HL-60 (cell line): ENCODE measurements at regions not wholly inside any gene's neighbourhood (a gene's known extent, or its start where the extent isn't known, plus 50 kb on each side); places are given as distances from the start of the nearest gene placed in this dataset.

Source experiments
- DNase-seq, 2 experiments: peaks; one replicate each; pipeline ENCODE4 v3.0.0-alpha.2; 2010 to 2020; ENCODE audit warnings: low read depth in 1 of 2, low spot score in 1 of 2
- H3K27ac ChIP-seq: fragments of 250-450 bp; sonication (Bioruptor Pico); replicated peaks from 2 replicates; pipeline ENCODE4 v1.5.1; 2020; ENCODE audit warnings: mild to moderate bottlenecking, moderate library complexity
- H3K27me3 ChIP-seq: fragments of 250-450 bp; sonication (Bioruptor Pico); 2 replicates; pipeline ENCODE4 v1.5.1; 2021; ENCODE audit warnings: mild to moderate bottlenecking, moderate library complexity; ENCODE audit not compliant: insufficient read depth, poor library complexity, severe bottlenecking
- H3K4me3 ChIP-seq: replicated peaks from 2 replicates; pipeline ENCODE4 v1.5.1; 2011; ENCODE audit warnings: mild to moderate bottlenecking, control low read depth, low read length; ENCODE audit not compliant: insufficient read depth
- GABPA ChIP-seq: IDR thresholded peaks from 2 replicates; pipeline ENCODE4 v1.6.1; 2012; ENCODE audit warnings: low read depth
- POLR2AphosphoS5 ChIP-seq: IDR thresholded peaks from 2 replicates; pipeline ENCODE4 v1.6.1; 2012; ENCODE audit warnings: low read depth
- SPI1 ChIP-seq: IDR thresholded peaks from 2 replicates; pipeline ENCODE4 v1.6.1; 2012; ENCODE audit warnings: low read depth, mild to moderate bottlenecking, borderline replicate concordance
- TF ChIP-seq, protein P1 (sequence below): IDR thresholded peaks from 2 replicates; pipeline ENCODE4 v1.6.1; 2012; ENCODE audit warnings: low read depth; ENCODE audit not compliant: insufficient replicate concordance
- TF ChIP-seq, protein P2 (sequence below): IDR thresholded peaks from one replicate; pipeline ENCODE4 v1.5.1; 2011; ENCODE audit warnings: low read length, control low read depth, inconsistent platforms; ENCODE audit not compliant: insufficient read depth

GRCh38 chr2:4782647-4783046, 909.5 kb upstream of the SOX11 start:
- TF ChIP-seq, protein P1, sequence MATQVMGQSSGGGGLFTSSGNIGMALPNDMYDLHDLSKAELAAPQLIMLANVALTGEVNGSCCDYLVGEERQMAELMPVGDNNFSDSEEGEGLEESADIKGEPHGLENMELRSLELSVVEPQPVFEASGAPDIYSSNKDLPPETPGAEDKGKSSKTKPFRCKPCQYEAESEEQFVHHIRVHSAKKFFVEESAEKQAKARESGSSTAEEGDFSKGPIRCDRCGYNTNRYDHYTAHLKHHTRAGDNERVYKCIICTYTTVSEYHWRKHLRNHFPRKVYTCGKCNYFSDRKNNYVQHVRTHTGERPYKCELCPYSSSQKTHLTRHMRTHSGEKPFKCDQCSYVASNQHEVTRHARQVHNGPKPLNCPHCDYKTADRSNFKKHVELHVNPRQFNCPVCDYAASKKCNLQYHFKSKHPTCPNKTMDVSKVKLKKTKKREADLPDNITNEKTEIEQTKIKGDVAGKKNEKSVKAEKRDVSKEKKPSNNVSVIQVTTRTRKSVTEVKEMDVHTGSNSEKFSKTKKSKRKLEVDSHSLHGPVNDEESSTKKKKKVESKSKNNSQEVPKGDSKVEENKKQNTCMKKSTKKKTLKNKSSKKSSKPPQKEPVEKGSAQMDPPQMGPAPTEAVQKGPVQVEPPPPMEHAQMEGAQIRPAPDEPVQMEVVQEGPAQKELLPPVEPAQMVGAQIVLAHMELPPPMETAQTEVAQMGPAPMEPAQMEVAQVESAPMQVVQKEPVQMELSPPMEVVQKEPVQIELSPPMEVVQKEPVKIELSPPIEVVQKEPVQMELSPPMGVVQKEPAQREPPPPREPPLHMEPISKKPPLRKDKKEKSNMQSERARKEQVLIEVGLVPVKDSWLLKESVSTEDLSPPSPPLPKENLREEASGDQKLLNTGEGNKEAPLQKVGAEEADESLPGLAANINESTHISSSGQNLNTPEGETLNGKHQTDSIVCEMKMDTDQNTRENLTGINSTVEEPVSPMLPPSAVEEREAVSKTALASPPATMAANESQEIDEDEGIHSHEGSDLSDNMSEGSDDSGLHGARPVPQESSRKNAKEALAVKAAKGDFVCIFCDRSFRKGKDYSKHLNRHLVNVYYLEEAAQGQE: no peak
- TF ChIP-seq, protein P2, sequence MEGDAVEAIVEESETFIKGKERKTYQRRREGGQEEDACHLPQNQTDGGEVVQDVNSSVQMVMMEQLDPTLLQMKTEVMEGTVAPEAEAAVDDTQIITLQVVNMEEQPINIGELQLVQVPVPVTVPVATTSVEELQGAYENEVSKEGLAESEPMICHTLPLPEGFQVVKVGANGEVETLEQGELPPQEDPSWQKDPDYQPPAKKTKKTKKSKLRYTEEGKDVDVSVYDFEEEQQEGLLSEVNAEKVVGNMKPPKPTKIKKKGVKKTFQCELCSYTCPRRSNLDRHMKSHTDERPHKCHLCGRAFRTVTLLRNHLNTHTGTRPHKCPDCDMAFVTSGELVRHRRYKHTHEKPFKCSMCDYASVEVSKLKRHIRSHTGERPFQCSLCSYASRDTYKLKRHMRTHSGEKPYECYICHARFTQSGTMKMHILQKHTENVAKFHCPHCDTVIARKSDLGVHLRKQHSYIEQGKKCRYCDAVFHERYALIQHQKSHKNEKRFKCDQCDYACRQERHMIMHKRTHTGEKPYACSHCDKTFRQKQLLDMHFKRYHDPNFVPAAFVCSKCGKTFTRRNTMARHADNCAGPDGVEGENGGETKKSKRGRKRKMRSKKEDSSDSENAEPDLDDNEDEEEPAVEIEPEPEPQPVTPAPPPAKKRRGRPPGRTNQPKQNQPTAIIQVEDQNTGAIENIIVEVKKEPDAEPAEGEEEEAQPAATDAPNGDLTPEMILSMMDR: no peak
- TF ChIP-seq SPI1: no peak
- no peak for TF ChIP-seq GABPA
- no peak for TF ChIP-seq POLR2AphosphoS5
- no peak overlapping the region for H3K27ac ChIP-seq
- no peak for DNase-seq
- no peaks in the 10 kb centered on the region for H3K27me3 ChIP-seq
- no peak overlapping the region for H3K4me3 ChIP-seq

- Histone ChIP-seq H3K27me3 (no peaks in the 10 kb centered on the region), H3K4me3 (no peak overlapping the region), H3K27ac (no peak overlapping the region)
- no peak for DNase-seq
- TF ChIP-seq GABPA: no peak
- no peak for TF ChIP-seq POLR2AphosphoS5
- TF ChIP-seq, protein P1: no peak
- TF ChIP-seq, protein P2: no peak
- no peak for TF ChIP-seq SPI1
These were observed 900.7 kb upstream of the SOX11 start for GRCh38 chr2:4791488-4791887.

DNA sequence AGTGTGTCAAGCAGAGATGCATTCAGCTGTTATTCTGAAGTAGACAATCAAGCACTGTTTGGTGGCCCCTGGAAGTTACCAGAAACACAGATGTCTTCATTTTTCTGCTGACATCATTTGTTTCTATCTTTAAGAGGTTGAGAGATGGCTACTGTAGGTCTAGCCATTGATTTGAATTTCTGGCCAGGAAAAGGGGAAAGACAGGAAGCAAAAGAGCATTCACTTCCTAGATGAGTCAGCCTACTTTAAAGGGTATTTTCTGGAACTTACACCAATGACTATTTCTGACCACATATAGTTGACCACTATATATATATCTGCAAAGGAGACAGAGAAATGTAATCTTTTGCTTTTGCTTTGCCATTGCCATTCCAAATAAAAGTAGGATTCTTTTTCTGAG, 900.1 kb upstream of the SOX11 start:
- no peaks in the 10 kb centered on the region for H3K27me3 ChIP-seq
- DNase-seq: no peak
- TF ChIP-seq SPI1: no peak
- TF ChIP-seq POLR2AphosphoS5: no peak
- TF ChIP-seq GABPA: no peak
- TF ChIP-seq, protein P1: no peak
- TF ChIP-seq, protein P2: no peak
- H3K27ac ChIP-seq: no peak overlapping the region
- H3K4me3 ChIP-seq: no peak overlapping the region
